IMR-90 (cell line): ENCODE measurements at regions not wholly inside any gene's neighbourhood (a gene's known extent, or its start where the extent isn't known, plus 50 kb on each side); places are given as distances from the start of the nearest gene placed in this dataset.

Source experiments
- ATAC-seq: fragments of 200-7000 bp; cut with Tn5 transposase; 2 replicates; pipeline ENCODE4 v1.9.1; 2020; ENCODE audit warnings: low read depth, mild to moderate bottlenecking, moderate library complexity
- BruUV-seq: library from RNA; stranded (reverse); fragments of 400-500 nt; replicated peaks from 2 replicates; lab custom pipeline; 2021; lab: Mats Ljungman, UMichigan
- CTCF ChIA-PET: fragments of 300-600 bp; formaldehyde crosslinking; extraction: SDS; loops from one replicate; lab custom pipeline; 2021; ENCODE audit warnings: antibody characterized with exemption; lab: Yijun Ruan, JAX
- POLR2A ChIA-PET: fragments of 300-600 bp; sonication (Branson Sonifier 250); formaldehyde crosslinking; loops from one replicate; lab custom pipeline; 2022; ENCODE audit warnings: antibody characterized with exemption; ENCODE audit not compliant: unreplicated experiment; lab: Charles Lee
- DNase-seq: peaks from one replicate; pipeline ENCODE4 v3.0.0; 2013
- H2AFZ ChIP-seq: replicated peaks from 2 replicates; pipeline ENCODE3; 2013; ENCODE audit warnings: low read length, mild to moderate bottlenecking; ENCODE audit not compliant: poor library complexity
- H2AK5ac ChIP-seq: 2 replicates; pipeline ENCODE4 v1.6.1; 2013; ENCODE audit warnings: low read depth, low read length, inconsistent platforms
- H2AK9ac ChIP-seq: replicated peaks from 2 replicates; pipeline ENCODE3; 2013; ENCODE audit warnings: mild to moderate bottlenecking, low read depth, low read length, moderate library complexity; ENCODE audit not compliant: poor library complexity
- H2BK120ac ChIP-seq: 2 replicates; pipeline ENCODE4 v1.6.1; 2013; ENCODE audit warnings: low read depth, low read length, inconsistent platforms
- H2BK15ac ChIP-seq: 3 replicates; pipeline ENCODE4 v1.6.1; 2013; ENCODE audit warnings: low read depth, low read length, inconsistent platforms
- H2BK20ac ChIP-seq: 2 replicates; pipeline ENCODE4 v1.6.1; 2013; ENCODE audit warnings: low read depth, mild to moderate bottlenecking, inconsistent platforms, low read length, moderate library complexity
- H2BK5ac ChIP-seq: 2 replicates; pipeline ENCODE4 v1.6.1; 2013; ENCODE audit warnings: mild to moderate bottlenecking, low read depth, low read length, inconsistent platforms; ENCODE audit not compliant: poor library complexity, severe bottlenecking
- H3K14ac ChIP-seq: replicated peaks from 2 replicates; pipeline ENCODE4 v1.6.1; 2013; ENCODE audit warnings: low read depth, low read length, inconsistent platforms
- H3K18ac ChIP-seq: 2 replicates; pipeline ENCODE4 v1.6.1; 2013; ENCODE audit warnings: low read depth, low read length, control low read depth
- H3K23ac ChIP-seq: 2 replicates; pipeline ENCODE4 v1.6.1; 2013; ENCODE audit warnings: low read depth, low read length, inconsistent platforms
- H3K27ac ChIP-seq: 2 replicates; pipeline ENCODE4 v1.5.1; 2013; ENCODE audit warnings: mild to moderate bottlenecking, control low read depth, low read length; ENCODE audit not compliant: insufficient read depth
- H3K27me3 ChIP-seq: 2 replicates; pipeline ENCODE4 v1.6.1; 2013; ENCODE audit warnings: low read length; ENCODE audit not compliant: control insufficient read depth, insufficient read depth
- H3K36me3 ChIP-seq: 2 replicates; pipeline ENCODE4 v1.6.1; 2013; ENCODE audit warnings: low read length, mixed read lengths; ENCODE audit not compliant: control insufficient read depth, insufficient read depth
- H3K4ac ChIP-seq: 2 replicates; pipeline ENCODE4 v1.6.1; 2013; ENCODE audit warnings: low read depth, low read length, inconsistent platforms
- H3K4me1 ChIP-seq: 2 replicates; pipeline ENCODE4 v1.6.1; 2013; ENCODE audit warnings: low read length, mixed read lengths; ENCODE audit not compliant: control insufficient read depth, insufficient read depth
- H3K4me2 ChIP-seq: 2 replicates; pipeline ENCODE4 v1.6.1; 2013; ENCODE audit warnings: low read depth, mild to moderate bottlenecking, control low read depth, low read length, moderate library complexity
- H3K4me3 ChIP-seq: 2 replicates; pipeline ENCODE4 v1.5.1; 2013; ENCODE audit warnings: low read depth, mild to moderate bottlenecking, control low read depth, low read length, moderate library complexity; ENCODE audit not compliant: insufficient read depth
- H3K56ac ChIP-seq: 2 replicates; pipeline ENCODE4 v1.6.1; 2013; ENCODE audit warnings: low read length, inconsistent platforms; ENCODE audit not compliant: insufficient read depth; ENCODE audit errors: extremely low read depth
- H3K79me1 ChIP-seq, 2 experiments: 2 replicates each; pipeline ENCODE4 v1.6.1; 2013; ENCODE audit warnings: low read length in 2 of 2, inconsistent platforms in 1 of 2, low read depth in 1 of 2
- H3K9ac ChIP-seq: 2 replicates; pipeline ENCODE4 v1.6.1; 2013; ENCODE audit warnings: low read depth, low read length, control low read depth
- H3K9me1 ChIP-seq: 2 replicates; pipeline ENCODE4 v1.6.1; 2013; ENCODE audit warnings: low read length, inconsistent platforms; ENCODE audit not compliant: insufficient read depth
- H3K9me3 ChIP-seq: 2 replicates; pipeline ENCODE4 v1.6.1; 2013; ENCODE audit warnings: low read length; ENCODE audit not compliant: control insufficient read depth, insufficient read depth
- H4K20me1 ChIP-seq: 2 replicates; pipeline ENCODE4 v1.6.1; 2013; ENCODE audit warnings: low read length, inconsistent platforms; ENCODE audit not compliant: insufficient read depth
- H4K5ac ChIP-seq: 2 replicates; pipeline ENCODE4 v1.6.1; 2013; ENCODE audit warnings: mild to moderate bottlenecking, low read depth, low read length, control low read depth
- H4K8ac ChIP-seq, 2 experiments: 2 replicates each; pipeline ENCODE4 v1.6.1; 2013; ENCODE audit warnings: low read depth in 2 of 2, low read length in 2 of 2, control low read depth in 1 of 2, inconsistent platforms in 1 of 2
- H4K91ac ChIP-seq: 2 replicates; pipeline ENCODE4 v1.6.1; 2013; ENCODE audit warnings: low read depth, low read length, inconsistent platforms; ENCODE audit not compliant: insufficient read depth
- BHLHE40 ChIP-seq: fragments of 150-350 bp; IDR thresholded peaks from 2 replicates; pipeline ENCODE4 v1.6.1; 2016; ENCODE audit warnings: mild to moderate bottlenecking, low read depth, low read length
- CHD1 ChIP-seq: IDR thresholded peaks from 2 replicates; pipeline ENCODE4 v1.6.1; 2012; ENCODE audit warnings: low read depth, low read length, improper control_type of control experiment
- FOS ChIP-seq: fragments of 150-350 bp; IDR thresholded peaks from 2 replicates; pipeline ENCODE4 v1.6.1; 2016; ENCODE audit warnings: low read depth, low read length
- MAZ ChIP-seq: IDR thresholded peaks from 2 replicates; pipeline ENCODE4 v1.6.1; 2012; ENCODE audit warnings: low read depth, mild to moderate bottlenecking, low read length, improper control_type of control experiment, moderate library complexity, borderline replicate concordance
- MXI1 ChIP-seq: IDR thresholded peaks from 2 replicates; pipeline ENCODE4 v1.6.1; 2012; ENCODE audit warnings: low read depth, mild to moderate bottlenecking, low read length, moderate library complexity, borderline replicate concordance
- NFE2L2 ChIP-seq: fragments of 150-350 bp; IDR thresholded peaks from 2 replicates; pipeline ENCODE4 v1.6.1; 2016; ENCODE audit warnings: low read depth, mild to moderate bottlenecking, low read length
- RAD21 ChIP-seq: IDR thresholded peaks from 2 replicates; pipeline ENCODE4 v1.6.1; 2012; ENCODE audit warnings: low read length, improper control_type of control experiment
- RCOR1 ChIP-seq: IDR thresholded peaks from 2 replicates; pipeline ENCODE4 v1.6.1; 2012; ENCODE audit warnings: mild to moderate bottlenecking, low read length, improper control_type of control experiment; ENCODE audit not compliant: insufficient replicate concordance
- SMC3 ChIP-seq: fragments of 150-350 bp; IDR thresholded peaks from 2 replicates; pipeline ENCODE4 v1.6.1; 2016; ENCODE audit warnings: low read depth, mild to moderate bottlenecking, antibody characterized with exemption, low read length, moderate library complexity
- WGBS, 2 experiments: methylation state at CpG; one replicate each; pipeline versions ENCODE4 v1.1.5 to v1.1.7; 2013; ENCODE audit warnings: missing lambda C conversion rate in 2 of 2; ENCODE audit not compliant: insufficient read length in 1 of 2; ENCODE audit errors: extremely low coverage in 2 of 2; 5-methylcytosine and 5-hydroxymethylcytosine counted together
- dilution Hi-C: fragments of 300-500 bp; cut with HindIII; formaldehyde crosslinking; loops from one replicate; pipeline ENCODE4 v1.14.3; 2018; ENCODE audit warnings: low sequenced_read_pairs; ENCODE audit not compliant: unreplicated experiment
- in situ Hi-C: fragments of 300-500 bp; cut with MboI; formaldehyde crosslinking; loops from 3 replicates; pipeline ENCODE4 v1.14.3; 2019; ENCODE audit warnings: low sequenced_read_pairs, inconsistent platforms, mixed read lengths
- intact Hi-C: fragments of 100-400 bp; cut with micrococcal nuclease; formaldehyde crosslinking; loops from 2 replicates; pipeline ENCODE4 v1.10.0; 2022
- TF ChIP-seq, protein P1 (sequence below): conservative IDR thresholded peaks from 2 replicates; pipeline ENCODE4 v1.5.1; 2012; ENCODE audit warnings: mild to moderate bottlenecking, low read depth, low read length, improper control_type of control experiment

DNA sequence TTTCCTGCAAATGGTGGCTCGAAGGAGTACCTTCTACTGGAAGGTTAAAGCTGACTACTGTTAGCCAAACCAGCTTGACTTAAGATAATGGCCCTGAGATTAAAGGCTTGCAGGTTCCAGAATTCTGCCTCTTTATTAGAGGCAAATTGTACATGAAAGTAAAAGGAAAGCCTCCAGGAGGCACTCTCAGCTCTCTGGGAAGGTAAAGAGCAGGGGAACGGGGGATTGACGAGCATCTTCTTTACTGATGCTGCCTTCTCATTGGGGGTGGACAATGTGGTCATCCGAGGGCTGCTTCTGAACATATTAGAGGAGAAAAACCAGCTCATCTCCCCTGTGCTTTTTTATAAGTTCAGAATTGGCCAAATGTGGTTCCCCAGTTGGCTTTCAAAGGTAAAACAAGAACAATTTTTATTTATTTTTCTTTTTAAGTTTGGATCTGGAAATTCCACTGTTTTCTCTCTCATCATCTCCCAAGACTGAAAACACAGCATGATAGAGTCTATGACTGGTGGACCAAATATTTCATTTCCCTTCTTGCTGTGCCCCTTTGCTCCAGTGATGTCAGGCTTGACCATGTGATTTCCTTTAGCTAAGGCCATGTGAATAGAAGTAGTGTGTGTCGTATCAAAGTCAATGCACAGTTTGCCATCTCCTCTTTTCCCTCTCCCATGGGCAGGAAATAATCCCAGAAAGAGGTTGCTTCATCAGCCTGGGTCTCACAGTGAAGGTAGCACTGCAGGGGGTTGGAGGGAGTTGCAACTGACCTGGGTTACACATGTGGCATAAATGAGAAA is 292.7 kb downstream of the PRDM2 start:
- peaks cover 12% of the 10 kb centered on the region; the same call in 1 of the 2 replicates for H3K9me3 ChIP-seq
- no peak overlapping the region for H3K23ac ChIP-seq
- H2AK5ac ChIP-seq: no peak overlapping the region
- no peak overlapping the region for H3K27ac ChIP-seq
- H4K91ac ChIP-seq: no peak overlapping the region
- H4K8ac ChIP-seq: no peak overlapping the region
- H4K20me1 ChIP-seq: no peaks in the 10 kb centered on the region
- WGBS, 2 experiments: no CpG with 5 or more reads among the region's 5 CpGs
- no peak overlapping the region for H4K5ac ChIP-seq
- H3K4me2 ChIP-seq: no peak overlapping the region
- intact Hi-C loops: no loop called here
- ChIA-PET CTCF (no interaction called here), POLR2A (no interaction called here)
- H2BK15ac ChIP-seq: no peak overlapping the region
- H2AK9ac ChIP-seq: no peak overlapping the region
- H3K9me1 ChIP-seq: no peaks in the 10 kb centered on the region
- H3K4me1 ChIP-seq: no peaks in the 10 kb centered on the region
- no peak overlapping the region for H3K4ac ChIP-seq
- H2BK5ac ChIP-seq: no peak overlapping the region
- H3K18ac ChIP-seq: no peak overlapping the region
- no peak overlapping the region for H2BK120ac ChIP-seq
- H3K27me3 ChIP-seq: no peaks in the 10 kb centered on the region
- H3K14ac ChIP-seq: no peak overlapping the region
- no peak overlapping the region for H2BK20ac ChIP-seq
- DNase-seq: no peak
- ATAC-seq: no peak
- no peaks in the 10 kb centered on the region for H3K36me3 ChIP-seq
- no peak for TF ChIP-seq CHD1
- TF ChIP-seq SMC3: no peak
- no peak for TF ChIP-seq RAD21
- TF ChIP-seq, protein P1, sequence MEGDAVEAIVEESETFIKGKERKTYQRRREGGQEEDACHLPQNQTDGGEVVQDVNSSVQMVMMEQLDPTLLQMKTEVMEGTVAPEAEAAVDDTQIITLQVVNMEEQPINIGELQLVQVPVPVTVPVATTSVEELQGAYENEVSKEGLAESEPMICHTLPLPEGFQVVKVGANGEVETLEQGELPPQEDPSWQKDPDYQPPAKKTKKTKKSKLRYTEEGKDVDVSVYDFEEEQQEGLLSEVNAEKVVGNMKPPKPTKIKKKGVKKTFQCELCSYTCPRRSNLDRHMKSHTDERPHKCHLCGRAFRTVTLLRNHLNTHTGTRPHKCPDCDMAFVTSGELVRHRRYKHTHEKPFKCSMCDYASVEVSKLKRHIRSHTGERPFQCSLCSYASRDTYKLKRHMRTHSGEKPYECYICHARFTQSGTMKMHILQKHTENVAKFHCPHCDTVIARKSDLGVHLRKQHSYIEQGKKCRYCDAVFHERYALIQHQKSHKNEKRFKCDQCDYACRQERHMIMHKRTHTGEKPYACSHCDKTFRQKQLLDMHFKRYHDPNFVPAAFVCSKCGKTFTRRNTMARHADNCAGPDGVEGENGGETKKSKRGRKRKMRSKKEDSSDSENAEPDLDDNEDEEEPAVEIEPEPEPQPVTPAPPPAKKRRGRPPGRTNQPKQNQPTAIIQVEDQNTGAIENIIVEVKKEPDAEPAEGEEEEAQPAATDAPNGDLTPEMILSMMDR: no peak
- no peak for TF ChIP-seq BHLHE40
- TF ChIP-seq MAZ: no peak
- TF ChIP-seq FOS: no peak
- TF ChIP-seq NFE2L2: no peak
- no peak for TF ChIP-seq MXI1
- no peak for TF ChIP-seq RCOR1
- H3K79me1 ChIP-seq: no peaks in the 10 kb centered on the region
- in situ Hi-C loops: no loop called here
- no peak overlapping the region for H2AFZ ChIP-seq
- H3K9ac ChIP-seq: no peak overlapping the region
- no peak overlapping the region for H3K56ac ChIP-seq
- H3K4me3 ChIP-seq: no peak overlapping the region
- no TSS peak for BruUV-seq
- dilution Hi-C loops: no loop called here
